KOPT-K1 (cell line): ENCODE measurements at regions not wholly inside any gene's neighbourhood (a gene's known extent, or its start where the extent isn't known, plus 50 kb on each side); places are given as distances from the start of the nearest gene placed in this dataset.

Source experiments
- H3K27ac ChIP-seq: fragments of 200-600 bp; sonication (generic); 2 replicates; pipeline ENCODE4 v1.5.1; 2016; ENCODE audit warnings: antibody characterized with exemption, mild to moderate bottlenecking, low read depth, low read length; ENCODE audit not compliant: poor library complexity, severe bottlenecking
- H3K36me3 ChIP-seq: fragments of 200-600 bp; sonication (generic); 2 replicates; pipeline ENCODE4 v1.5.1; 2017; ENCODE audit warnings: antibody characterized with exemption, mild to moderate bottlenecking, low read length, moderate library complexity; ENCODE audit not compliant: insufficient read depth
- H3K9me3 ChIP-seq: fragments of 200-600 bp; sonication (generic); 2 replicates; pipeline ENCODE4 v1.5.1; 2017; ENCODE audit warnings: antibody characterized with exemption, low read length, mild to moderate bottlenecking; ENCODE audit not compliant: insufficient read depth, poor library complexity, severe bottlenecking

GRCh38 chr10:24039897-24040296 lies 169.0 kb upstream of the KIAA1217 start:
- no peak overlapping the region for H3K27ac ChIP-seq
- no peaks in the 10 kb centered on the region for H3K9me3 ChIP-seq
- H3K36me3 ChIP-seq, result no peaks in the 10 kb centered on the region

DNA sequence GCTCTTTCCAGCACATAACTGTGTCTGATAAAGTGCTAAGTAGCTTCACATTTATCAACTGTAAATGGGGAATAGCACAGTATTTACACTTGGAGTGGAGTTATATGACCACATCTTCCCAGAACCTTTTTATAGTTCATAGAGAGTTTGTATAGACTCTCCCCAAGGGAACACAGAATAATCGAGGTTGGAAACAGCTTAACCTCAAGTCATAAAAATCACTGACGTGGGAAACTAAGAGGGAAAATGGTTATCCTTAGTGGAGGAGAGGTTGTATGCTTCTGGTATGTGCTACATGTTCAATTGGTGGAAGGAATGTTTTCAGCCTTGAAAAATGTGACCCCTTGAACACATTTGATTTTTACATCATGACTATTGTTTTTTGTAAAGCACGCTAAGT lies 167.9 kb upstream of the KIAA1217 start:
- H3K27ac ChIP-seq, result no peak overlapping the region
- H3K36me3 ChIP-seq, result no peaks in the 10 kb centered on the region
- no peaks in the 10 kb centered on the region for H3K9me3 ChIP-seq

GRCh38 chr10:24041834-24042233 lies 167.1 kb upstream of the KIAA1217 start:
- no peaks in the 10 kb centered on the region for H3K36me3 ChIP-seq
- H3K27ac ChIP-seq, result no peak overlapping the region
- no peaks in the 10 kb centered on the region for H3K9me3 ChIP-seq

GRCh38 chr10:24042884-24043283 lies 166.1 kb upstream of the KIAA1217 start:
- Histone ChIP-seq H3K27ac (no peak overlapping the region), H3K9me3 (no peaks in the 10 kb centered on the region), H3K36me3 (no peaks in the 10 kb centered on the region)

- Histone ChIP-seq H3K9me3 (no peaks in the 10 kb centered on the region), H3K27ac (no peak overlapping the region), H3K36me3 (no peaks in the 10 kb centered on the region)
These were observed 162.9 kb upstream of the KIAA1217 start for GRCh38 chr10:24046060-24046459.

DNA sequence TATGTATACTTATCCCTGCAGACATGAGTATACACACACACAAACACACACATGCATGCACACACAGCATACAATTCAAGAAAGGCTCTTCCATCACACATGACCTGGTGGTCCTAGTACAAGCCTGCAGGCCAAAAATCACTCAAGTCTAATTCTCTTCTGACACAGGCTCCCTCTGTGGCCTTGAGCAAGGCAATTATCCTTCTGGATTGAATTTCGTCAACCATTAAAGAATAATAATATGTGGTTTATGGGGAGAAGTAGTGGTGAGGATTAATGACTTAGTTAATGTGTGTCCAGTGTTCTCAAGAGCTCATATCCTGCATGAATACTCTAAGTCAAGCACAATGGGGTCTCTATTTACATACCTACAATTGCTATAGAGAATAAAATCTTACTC lies 161.8 kb upstream of the KIAA1217 start:
- no peaks in the 10 kb centered on the region for H3K36me3 ChIP-seq
- H3K9me3 ChIP-seq, result no peaks in the 10 kb centered on the region
- no peak overlapping the region for H3K27ac ChIP-seq

DNA sequence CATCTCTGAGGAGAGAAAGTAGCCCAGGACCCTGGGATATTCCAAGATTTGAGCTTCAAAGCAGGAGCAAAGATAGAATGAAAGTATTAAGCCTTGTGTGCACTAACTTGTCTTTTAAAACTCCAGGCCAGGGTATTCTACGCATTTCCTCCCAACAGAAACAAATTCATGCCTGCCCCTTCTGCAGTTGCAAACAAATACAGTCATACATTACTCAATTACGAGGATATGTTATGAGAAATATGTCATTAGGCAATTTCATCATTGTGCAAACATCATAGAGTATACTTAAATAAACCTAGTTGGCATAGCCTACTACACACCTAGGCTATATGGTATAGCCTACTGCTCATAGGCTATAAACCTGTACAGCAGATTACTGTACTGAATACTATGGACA lies 154.5 kb upstream of the KIAA1217 start:
- Histone ChIP-seq H3K27ac (no peak overlapping the region), H3K9me3 (no peaks in the 10 kb centered on the region), H3K36me3 (no peaks in the 10 kb centered on the region)

DNA sequence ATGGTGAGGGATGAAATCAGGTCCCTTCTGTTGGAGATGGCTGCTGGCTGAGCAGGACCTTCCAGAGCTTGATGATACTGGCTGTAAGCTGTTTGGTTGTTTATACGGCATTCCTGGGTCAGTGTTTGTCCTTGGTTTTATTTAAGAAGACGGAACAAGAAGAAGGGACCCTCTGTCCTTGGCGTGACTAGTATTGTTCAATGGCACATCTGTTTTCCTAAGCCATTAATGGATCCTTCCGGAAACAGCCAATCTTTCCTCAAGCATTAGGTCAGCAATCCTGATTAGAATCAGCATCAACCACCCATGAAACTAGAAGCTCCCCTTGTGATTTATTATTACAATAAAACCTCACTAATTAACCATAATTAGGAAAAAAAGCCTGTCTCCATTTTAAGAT lies 128.7 kb upstream of the KIAA1217 start:
- H3K9me3 ChIP-seq, result no peaks in the 10 kb centered on the region
- H3K27ac ChIP-seq, result no peak overlapping the region
- no peaks in the 10 kb centered on the region for H3K36me3 ChIP-seq

DNA sequence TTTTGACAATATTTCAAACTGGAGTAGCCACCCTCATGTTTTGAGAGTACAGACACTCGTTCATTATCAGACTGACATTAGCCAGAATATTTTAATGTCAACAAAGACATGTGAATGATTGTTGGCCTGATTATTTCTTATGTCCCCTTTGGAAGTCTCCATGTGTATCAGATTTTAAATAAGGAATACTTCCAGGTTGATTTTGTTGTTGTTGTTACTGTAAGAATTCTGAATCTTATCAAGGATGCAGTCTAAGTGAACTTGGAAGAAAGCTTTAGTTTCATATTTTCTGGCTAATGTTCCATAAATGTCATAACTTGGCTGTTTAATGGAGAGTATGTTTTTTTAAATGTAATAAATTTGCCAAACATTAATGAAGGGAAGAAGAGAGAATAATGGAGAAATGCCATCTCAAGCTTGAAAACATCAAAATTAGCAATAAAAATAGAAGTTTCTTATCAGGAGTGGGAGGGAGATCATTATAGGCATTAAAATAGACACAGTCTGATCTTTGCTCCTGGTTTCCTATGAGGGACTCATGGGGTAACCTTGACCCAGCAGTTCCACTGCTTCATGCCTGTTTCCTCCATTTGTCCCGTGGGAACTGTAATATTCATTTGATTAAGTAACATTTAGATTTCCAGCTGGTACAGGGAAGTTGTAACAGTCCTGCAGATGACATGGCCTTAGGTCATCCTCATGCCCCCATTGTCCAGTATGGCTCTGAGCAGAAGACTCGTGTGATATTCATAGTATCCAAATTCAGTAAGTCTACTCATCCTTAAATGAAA lies 122.4 kb upstream of the KIAA1217 start:
- no peaks in the 10 kb centered on the region for H3K9me3 ChIP-seq
- no peaks in the 10 kb centered on the region for H3K36me3 ChIP-seq
- no peak overlapping the region for H3K27ac ChIP-seq

- H3K27ac ChIP-seq, result no peak overlapping the region
These were observed 117.7 kb upstream of the KIAA1217 start for GRCh38 chr10:24091256-24091655.

GRCh38 chr10:24096281-24096680 lies 112.7 kb upstream of the KIAA1217 start:
- H3K36me3 ChIP-seq, result no peaks in the 10 kb centered on the region
- H3K9me3 ChIP-seq, result peaks cover 8% of the 10 kb centered on the region
- H3K27ac ChIP-seq, result no peak overlapping the region

More at GRCh38 chr10:24091256-24091655, 117.7 kb upstream of the KIAA1217 start:
- Histone ChIP-seq H3K9me3 (peaks cover 8% of the 10 kb centered on the region), H3K36me3 (no peaks in the 10 kb centered on the region)

DNA sequence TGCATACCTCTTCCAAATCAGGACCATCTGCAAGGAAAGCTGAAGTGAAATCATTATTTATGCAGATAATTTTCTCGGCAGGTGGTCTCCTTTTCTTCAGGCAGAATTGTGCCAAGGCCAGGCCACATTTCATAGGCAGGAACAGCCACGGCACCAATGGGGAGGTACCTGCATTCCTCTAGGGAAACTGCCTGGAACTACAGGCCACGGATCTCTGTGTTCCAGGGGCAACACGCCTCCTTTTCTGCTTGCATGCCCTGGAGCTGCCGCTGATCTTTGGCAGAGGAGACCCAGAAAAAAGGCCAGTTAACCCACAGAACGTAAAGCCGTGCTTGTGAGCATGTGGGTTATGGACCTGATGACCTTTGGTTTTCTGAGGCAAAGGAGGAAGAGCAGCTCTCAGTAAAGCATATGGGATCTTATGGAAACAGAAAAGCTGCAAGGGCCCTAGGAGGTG lies 111.2 kb upstream of the KIAA1217 start:
- H3K27ac ChIP-seq, result no peak overlapping the region
- H3K9me3 ChIP-seq, result peaks cover 8% of the 10 kb centered on the region
- no peaks in the 10 kb centered on the region for H3K36me3 ChIP-seq

DNA sequence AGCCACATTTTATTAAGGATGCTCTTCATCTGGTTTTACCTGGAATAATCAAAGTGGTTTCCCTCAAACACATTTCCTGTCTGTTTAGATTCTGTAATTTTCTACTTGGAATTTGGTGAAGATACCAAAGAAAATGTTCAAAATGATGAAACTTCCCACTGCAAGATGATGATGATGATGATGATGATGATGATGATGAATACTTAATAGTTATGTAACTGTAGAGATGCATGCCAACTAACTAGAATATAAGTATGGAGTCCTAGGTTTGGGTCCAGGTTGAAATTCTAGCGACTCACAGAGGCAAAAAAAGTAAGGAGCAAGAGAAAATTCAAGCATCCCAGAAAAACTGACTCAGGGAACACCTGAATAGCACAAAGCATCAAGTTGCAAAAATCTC lies 104.0 kb upstream of the KIAA1217 start:
- no peaks in the 10 kb centered on the region for H3K36me3 ChIP-seq
- H3K27ac ChIP-seq, result no peak overlapping the region
- H3K9me3 ChIP-seq, result no peaks in the 10 kb centered on the region

- no peaks in the 10 kb centered on the region for H3K36me3 ChIP-seq
- H3K9me3 ChIP-seq, result no peaks in the 10 kb centered on the region
- no peak overlapping the region for H3K27ac ChIP-seq
These were observed 95.0 kb upstream of the KIAA1217 start for GRCh38 chr10:24113901-24114300.

DNA sequence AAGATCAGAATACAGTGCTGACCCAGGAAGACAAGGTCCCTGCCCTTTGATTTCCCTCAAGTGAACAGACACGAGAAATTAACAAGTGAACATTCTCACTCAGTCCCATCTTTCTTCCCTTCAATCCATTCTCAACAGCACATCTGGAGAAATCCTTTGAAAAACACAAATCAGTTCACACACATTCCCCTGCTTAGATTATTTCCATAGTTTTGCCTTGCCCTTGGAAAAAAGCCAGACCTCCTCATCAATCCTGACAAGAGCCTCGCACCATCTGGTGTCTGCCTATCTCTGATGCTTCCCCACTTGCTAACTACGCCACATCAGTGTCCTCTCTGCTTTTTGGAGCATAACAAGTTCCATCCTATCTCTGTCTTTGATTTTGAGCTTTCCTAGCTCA lies 94.4 kb upstream of the KIAA1217 start:
- H3K27ac ChIP-seq, result no peak overlapping the region
- H3K9me3 ChIP-seq, result no peaks in the 10 kb centered on the region
- no peaks in the 10 kb centered on the region for H3K36me3 ChIP-seq

DNA sequence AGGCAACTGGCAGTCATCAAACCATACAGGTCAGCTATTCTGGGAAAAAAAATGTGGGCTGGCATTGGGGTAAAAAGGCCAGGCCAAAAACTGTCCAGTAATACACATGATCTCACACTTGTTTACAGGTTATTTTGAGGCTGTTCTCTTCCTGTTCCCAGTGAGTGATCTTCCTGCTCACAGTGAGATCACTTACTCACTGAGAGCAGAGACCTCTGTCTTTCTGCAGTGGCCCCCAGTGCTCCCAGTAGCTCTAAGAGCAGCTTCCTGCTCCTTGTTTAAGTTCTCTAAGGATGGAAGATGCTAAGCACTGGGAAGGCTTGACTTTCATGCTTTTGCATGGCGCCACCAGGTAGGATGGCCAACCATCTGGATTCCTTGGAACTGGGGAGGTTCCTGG lies 93.5 kb upstream of the KIAA1217 start:
- Histone ChIP-seq H3K36me3 (no peaks in the 10 kb centered on the region), H3K27ac (no peak overlapping the region)

More for the DNA sequence above, 93.5 kb upstream of the KIAA1217 start:
- H3K9me3 ChIP-seq, result no peaks in the 10 kb centered on the region
